ENCODE measurements at regions not wholly inside any gene's neighbourhood (a gene's known extent, or its start where the extent isn't known, plus 50 kb on each side); places are given as distances from the start of the nearest gene placed in this dataset.
A peak's percentile ranks its signal among the peaks of the same experiment; 100 is the strongest.

DNA sequence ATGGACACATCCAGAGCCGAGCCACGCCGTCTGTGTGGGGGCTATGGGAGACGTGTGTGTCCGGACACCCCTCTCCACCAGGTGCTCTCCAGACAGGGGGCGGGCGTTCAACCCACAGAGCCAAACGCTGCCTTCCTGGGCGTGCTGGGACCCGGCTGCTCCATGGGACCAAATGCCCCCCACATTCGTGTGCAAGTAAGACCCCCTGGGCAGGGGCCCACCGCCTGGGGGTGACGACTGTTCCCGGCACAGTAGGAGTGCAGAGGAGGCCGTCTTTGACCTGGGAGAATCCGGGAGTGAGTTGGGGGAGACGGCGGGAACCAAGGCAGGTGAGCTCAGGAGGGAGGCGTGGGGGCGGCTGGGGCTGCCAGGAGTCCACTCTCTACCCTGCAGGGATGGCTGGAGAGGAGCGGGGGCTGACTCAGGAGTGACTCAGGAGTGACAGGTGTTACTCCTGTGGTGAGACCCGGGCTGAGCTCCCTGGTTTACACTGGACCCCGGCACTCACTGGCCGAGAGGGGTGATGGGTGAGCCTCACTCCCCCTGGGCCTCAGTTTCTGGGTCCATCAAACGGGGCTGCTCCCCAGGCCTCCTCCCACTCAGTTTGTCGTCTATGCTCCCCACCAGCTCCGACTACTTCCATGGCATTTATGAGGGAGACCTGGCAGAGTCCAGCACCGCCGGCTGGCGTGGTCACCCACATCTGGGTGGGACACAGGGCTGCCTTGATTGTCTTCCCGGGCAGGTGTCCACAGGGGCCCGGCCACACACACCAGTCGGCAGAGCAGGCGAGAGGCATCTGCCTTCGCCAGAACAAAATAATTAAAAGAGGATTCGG lies 95.0 kb downstream of the MICALL2 start:
- H3K36me3 Mint-ChIP-seq: no peaks in the 10 kb centered on the region
- no peaks in the 10 kb centered on the region for H3K4me1 Mint-ChIP-seq (ENCODE audit: low read depth)
- no peak overlapping the region for H3K27ac Mint-ChIP-seq
- H3K27me3 Mint-ChIP-seq: peaks cover 19% of the 10 kb centered on the region
- no peak overlapping the region for H3K4me3 Mint-ChIP-seq
- H3K9me3 Mint-ChIP-seq (ENCODE audit: low read depth): no peaks in the 10 kb centered on the region

DNA sequence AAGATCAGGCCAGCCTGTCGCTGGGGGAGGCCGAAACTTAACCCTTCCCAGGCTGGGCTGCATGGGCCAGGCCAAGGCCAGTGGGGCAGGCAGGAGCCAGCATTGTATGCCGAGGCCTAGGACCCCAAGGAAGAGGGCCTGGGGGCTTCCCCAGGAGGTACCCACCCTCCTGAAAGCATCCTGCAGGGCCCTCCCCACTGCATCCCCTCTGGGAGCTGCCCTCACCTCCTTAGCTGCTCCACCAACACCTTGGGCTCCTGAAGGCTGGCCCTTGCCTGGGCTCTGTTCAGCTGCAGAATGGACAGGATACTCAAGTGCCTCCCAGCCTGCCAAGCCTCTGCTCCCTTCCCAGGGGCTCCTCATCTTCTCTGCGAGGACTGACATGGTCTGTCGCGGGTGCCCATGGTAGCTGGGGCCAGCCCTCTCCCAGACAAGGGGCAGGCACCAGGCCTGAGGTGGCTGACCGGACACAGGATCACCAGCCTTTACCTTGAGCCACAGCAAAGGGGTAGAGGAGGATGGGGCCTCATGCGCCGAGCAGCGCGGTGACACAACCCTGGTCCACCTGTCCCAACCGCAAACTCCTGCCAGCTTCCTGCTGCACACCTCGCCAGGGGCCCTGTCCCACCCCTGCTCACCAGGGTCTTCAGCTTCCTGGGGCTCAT lies 94.2 kb downstream of the MICALL2 start:
- H3K27me3 Mint-ChIP-seq: peaks cover 21% of the 10 kb centered on the region
- no peaks in the 10 kb centered on the region for H3K36me3 Mint-ChIP-seq
- no peak overlapping the region for H3K4me3 Mint-ChIP-seq

DNA sequence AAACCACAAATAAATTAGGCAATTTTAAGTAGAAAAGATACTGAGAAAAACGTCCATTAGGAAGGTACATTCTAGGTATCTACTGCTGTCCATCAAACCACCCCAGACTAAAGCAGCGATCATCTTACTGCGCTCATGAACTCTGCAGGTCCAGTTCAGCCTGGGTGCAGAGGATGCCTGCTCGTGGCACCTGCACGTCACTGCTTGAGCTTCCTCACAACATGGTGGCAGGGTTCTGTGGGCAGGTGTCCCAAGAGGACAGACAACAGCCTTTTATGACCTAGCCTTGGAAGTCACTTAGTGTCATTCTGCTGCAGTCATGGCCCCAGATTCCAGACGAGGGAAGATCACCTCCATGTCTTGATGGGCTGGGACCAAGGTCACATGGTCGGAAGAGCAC lies 93.4 kb downstream of the MICALL2 start:
- Mint-ChIP-seq H3K27me3 (peaks cover 21% of the 10 kb centered on the region), H3K4me1 (ENCODE audit: low read depth) (no peaks in the 10 kb centered on the region), H3K4me3 (no peak overlapping the region), H3K27ac (no peak overlapping the region), H3K36me3 (no peaks in the 10 kb centered on the region), H3K9me3 (ENCODE audit: low read depth) (no peaks in the 10 kb centered on the region)

More for the DNA sequence above, 94.2 kb downstream of the MICALL2 start:
- Mint-ChIP-seq H3K27ac (no peak overlapping the region), H3K4me1 (ENCODE audit: low read depth) (no peaks in the 10 kb centered on the region), H3K9me3 (ENCODE audit: low read depth) (no peaks in the 10 kb centered on the region)

DNA sequence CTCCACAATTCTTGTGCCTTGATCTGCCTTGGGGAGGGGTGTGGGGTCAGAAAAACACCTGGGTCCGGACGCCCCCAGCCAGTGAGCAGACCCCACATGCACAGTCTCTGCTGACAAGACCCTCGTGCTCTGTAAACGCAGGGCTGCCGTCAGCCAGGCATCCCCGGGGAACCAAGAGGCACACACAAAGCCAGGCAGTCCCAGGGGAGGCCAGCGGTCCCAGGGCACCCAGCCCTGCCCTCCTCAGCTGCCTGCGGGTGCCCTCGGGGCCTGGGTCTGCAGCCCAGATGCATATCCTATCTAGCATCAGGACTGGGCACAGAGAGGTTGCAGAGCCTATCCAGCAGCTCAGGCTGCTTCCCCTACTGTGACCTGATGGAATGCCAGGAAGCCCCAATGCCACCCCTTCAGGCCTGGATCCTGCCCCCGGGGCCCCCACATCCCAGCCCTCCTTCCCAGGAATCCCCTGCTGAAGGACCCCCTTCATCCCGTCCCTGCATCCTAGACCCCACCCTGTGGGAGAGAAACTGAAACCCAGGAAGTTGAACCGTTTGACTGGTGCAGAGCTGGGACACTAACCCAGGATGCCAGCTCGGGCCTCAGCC lies 92.4 kb downstream of the MICALL2 start:
- Mint-ChIP-seq H3K9me3 (ENCODE audit: low read depth) (no peaks in the 10 kb centered on the region), H3K4me1 (ENCODE audit: low read depth) (no peaks in the 10 kb centered on the region), H3K4me3 (no peak overlapping the region), H3K27ac (peak overlapping the region; percentile 2), H3K36me3 (no peaks in the 10 kb centered on the region), H3K27me3 (peaks cover 21% of the 10 kb centered on the region)

DNA sequence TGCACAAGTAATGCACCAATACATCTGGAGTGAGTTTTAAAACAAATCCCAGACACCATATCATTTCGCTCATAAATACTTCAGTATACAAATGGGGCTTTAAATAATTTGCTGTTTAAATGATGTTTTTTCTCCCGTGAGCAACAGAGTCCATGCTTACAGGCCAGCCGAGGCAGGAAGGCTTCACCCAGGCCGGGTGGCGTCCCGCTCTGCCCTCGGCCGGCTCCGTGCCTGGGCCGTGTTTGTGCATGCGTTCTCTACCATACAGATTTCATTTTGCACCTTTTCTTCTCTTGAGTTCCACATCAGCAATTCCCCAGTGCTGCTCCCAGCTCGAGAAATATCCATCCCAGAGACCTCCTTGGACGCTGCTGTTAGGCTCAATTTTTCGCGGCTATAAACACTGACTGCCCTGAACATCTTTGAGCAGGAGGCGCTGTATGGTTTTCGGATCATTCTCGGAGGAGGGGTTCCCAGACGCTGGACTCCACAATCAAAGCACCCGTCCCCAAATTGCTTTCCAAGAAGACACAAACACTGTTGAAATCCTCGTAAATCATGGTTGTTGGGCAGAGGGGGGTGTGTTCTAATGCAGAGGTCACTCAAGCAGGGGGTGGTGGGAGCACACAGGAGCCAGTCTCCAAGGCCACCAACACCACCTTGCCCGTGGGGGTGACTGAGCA lies 91.6 kb downstream of the MICALL2 start:
- H3K4me1 Mint-ChIP-seq (ENCODE audit: low read depth): no peaks in the 10 kb centered on the region
- peak overlapping the region; percentile 2 for H3K27ac Mint-ChIP-seq
- peaks cover 21% of the 10 kb centered on the region for H3K27me3 Mint-ChIP-seq
- H3K4me3 Mint-ChIP-seq: peak overlapping the region; percentile 46
- no peaks in the 10 kb centered on the region for H3K9me3 Mint-ChIP-seq (ENCODE audit: low read depth)
- no peaks in the 10 kb centered on the region for H3K36me3 Mint-ChIP-seq

DNA sequence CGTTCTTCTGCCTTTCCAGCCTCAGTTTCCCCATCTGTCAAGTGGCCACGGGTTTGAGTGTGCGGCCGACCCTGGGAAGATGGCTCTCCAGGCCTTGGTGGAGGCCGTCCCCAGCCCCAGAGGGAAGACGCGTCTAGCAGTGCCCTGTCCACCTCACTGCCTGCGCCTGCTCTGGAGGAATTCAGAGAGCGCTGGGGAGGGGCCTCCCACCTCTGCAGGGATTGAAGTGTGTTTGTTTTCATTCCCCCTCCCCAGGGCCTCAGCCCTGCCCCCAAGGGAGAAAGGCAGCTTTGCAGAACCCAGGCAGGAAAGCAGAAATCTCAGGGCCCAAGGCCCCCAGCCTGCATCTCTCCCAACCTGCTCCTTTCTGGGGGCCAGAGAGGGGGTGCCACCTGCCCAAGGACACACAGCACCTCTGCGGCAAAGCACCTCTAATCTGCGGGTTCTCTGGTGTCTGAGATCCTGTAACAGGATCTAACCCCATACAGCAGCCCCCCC lies 91.0 kb downstream of the MICALL2 start:
- H3K4me3 Mint-ChIP-seq: no peak overlapping the region
- no peak overlapping the region for H3K27ac Mint-ChIP-seq
- no peaks in the 10 kb centered on the region for H3K4me1 Mint-ChIP-seq (ENCODE audit: low read depth)
- H3K36me3 Mint-ChIP-seq: no peaks in the 10 kb centered on the region
- no peaks in the 10 kb centered on the region for H3K9me3 Mint-ChIP-seq (ENCODE audit: low read depth)
- peaks cover 24% of the 10 kb centered on the region for H3K27me3 Mint-ChIP-seq

DNA sequence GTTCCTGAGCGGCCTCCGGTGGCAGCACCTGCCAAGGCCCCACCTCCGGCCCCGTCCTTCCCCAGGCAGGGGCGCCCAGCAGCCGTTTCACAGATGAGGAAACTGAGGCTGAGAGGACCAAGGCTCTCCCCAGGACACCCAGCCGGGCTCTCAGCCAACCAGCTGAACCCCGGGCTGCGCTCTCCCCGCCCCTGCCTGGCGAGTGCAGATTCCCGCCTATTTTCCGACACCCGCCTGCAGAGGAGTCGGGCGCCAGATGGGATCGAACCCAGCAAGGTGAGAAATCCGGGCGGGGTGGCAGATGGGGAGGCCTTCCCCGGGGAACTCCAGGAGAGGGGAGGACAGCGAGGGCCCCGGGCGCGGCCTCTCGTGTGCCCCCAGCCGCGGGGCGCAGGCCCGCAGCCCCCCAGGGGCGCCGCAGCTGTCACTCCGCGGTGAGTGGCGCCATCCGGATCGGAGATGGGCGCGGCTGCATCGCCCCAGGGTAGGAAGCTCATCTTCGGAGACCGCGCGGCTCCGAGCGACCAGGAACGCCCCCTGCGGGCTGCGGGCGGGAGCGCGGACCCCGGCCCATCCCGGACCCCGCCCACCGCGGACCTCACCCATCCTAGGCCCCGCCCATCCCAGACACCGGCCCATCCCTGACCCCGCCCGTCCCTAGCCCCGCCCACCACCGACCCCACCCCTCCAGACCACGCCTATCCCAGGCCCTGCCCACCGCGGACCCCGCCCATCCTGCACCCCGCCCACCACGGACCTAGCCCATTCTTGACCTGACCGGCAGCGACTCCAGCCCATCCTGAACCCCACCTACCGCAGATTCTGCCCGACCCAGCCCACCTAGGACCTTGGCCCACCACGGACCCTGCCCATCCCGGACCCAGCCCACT lies 90.3 kb downstream of the MICALL2 start:
- Mint-ChIP-seq H3K27ac (no peak overlapping the region), H3K27me3 (peaks cover 25% of the 10 kb centered on the region), H3K9me3 (ENCODE audit: low read depth) (no peaks in the 10 kb centered on the region), H3K4me1 (ENCODE audit: low read depth) (no peaks in the 10 kb centered on the region), H3K4me3 (no peak overlapping the region), H3K36me3 (no peaks in the 10 kb centered on the region)

DNA sequence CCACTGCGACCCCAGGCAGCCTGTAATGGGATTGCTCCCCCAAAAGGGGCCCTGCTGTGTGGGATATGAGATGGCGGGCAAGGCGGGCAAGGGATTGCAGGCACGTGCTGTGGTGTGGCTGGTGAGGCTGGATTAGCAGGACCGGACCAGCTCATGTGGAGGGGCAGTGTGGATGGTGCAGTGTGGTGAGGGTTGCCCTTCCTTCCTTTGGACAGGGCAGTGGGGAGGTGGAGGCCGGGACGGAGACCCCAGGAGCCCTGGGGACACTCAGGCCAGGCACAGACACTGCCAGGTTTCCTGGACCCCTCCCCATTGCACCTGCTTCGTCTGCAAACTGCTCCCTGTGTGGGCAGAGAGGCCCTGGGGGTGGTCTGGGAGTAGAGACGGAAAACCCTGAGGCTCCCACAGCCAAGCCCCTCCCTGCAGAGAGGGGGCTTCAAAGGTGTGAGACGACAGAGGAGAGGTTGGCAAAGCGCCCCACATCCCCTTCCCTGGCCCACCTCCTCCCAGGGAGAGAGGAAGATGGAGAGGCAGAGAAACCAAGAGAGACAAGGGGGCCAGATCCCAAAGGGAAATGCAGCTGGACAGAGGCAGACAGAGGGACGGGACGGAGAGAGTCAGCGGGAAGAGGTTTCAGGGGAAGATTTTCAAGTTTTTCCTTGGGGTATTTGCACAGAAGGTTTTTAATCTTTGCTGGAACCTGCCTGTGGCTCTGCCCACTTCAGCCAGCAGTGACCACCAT lies 89.2 kb downstream of the MICALL2 start:
- peaks cover 25% of the 10 kb centered on the region for H3K27me3 Mint-ChIP-seq
- H3K4me3 Mint-ChIP-seq: no peak overlapping the region
- H3K36me3 Mint-ChIP-seq: no peaks in the 10 kb centered on the region
- no peaks in the 10 kb centered on the region for H3K4me1 Mint-ChIP-seq (ENCODE audit: low read depth)
- no peaks in the 10 kb centered on the region for H3K9me3 Mint-ChIP-seq (ENCODE audit: low read depth)
- H3K27ac Mint-ChIP-seq: no peak overlapping the region

DNA sequence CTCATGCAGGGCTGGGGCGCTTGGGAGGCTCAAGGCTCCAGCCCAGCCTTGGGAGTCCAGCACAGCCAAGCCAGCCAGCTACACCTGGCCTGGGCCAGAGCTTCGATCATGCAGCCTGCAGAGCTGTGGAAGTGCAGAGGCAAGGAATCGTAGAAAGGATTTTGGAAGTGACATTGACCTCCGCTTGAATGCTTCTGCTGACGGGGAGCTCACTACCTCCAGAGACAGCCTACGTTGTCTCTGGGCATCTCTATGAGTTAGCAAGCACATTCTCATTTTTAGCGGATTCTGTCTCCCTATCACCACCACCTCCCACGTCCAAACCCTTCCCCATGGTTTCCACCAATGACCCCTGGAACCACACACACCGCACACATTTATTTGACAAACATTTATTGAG lies 88.5 kb downstream of the MICALL2 start:
- Mint-ChIP-seq H3K27me3 (peaks cover 21% of the 10 kb centered on the region), H3K9me3 (ENCODE audit: low read depth) (no peaks in the 10 kb centered on the region), H3K27ac (no peak overlapping the region), H3K4me3 (no peak overlapping the region), H3K36me3 (no peaks in the 10 kb centered on the region), H3K4me1 (ENCODE audit: low read depth) (no peaks in the 10 kb centered on the region)

DNA sequence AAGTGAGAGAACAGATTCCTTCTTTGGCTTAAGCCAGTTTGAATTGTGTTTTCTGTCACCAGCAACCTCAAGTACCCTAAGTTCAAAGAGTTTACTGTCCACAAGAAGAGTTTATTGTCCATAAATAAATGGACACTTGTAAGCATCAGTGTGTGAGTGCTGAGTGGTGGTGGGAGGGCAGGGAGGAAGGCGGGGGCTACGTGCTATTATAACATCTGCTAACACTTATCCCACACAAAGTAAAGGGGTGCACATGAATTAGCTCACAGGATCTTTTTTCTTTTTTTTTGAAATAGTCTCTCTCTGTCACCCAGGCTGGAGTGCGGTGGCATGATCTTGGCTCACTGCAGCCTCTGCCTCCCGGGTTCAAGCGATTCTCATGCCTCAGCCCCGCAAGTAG lies 87.2 kb downstream of the MICALL2 start:
- no peak overlapping the region for H3K4me3 Mint-ChIP-seq
- no peak overlapping the region for H3K27ac Mint-ChIP-seq
- H3K36me3 Mint-ChIP-seq: no peaks in the 10 kb centered on the region
- H3K9me3 Mint-ChIP-seq (ENCODE audit: low read depth): no peaks in the 10 kb centered on the region
- no peaks in the 10 kb centered on the region for H3K4me1 Mint-ChIP-seq (ENCODE audit: low read depth)
- peaks cover 18% of the 10 kb centered on the region for H3K27me3 Mint-ChIP-seq

DNA sequence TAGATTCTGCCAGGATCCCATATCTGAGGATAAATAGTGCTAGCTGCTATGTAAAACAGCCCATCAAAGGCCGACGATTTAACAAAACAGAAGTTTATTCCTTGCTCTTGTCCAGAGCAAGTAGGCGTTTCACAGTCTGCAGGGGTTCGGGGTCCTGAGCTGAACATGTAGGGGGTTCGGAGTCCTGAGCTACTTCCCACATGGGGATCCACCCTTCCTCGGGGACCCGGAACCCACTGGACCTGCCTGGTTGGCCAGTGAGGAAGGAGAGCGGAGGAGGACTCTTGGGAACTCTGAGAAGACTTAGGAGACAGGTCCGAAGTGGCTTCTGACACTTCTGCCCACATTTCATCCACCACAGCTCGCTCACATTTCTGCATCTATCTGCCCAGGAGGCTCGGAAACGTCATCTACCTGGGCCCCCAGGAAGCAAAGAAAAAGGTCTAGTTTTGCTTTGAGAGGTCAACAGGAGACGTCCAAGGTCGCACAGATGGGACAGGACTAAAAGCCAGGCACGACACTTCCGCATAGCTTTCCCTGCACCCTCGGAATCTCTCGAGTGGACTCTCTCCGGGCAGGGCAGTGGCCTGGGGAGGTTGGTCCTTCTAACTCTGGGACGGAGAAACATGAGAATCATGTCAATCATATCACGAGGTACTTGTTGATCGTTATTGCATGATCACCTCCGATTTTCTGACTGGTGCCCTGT lies 86.4 kb downstream of the MICALL2 start:
- H3K4me1 Mint-ChIP-seq (ENCODE audit: low read depth): no peaks in the 10 kb centered on the region
- no peaks in the 10 kb centered on the region for H3K9me3 Mint-ChIP-seq (ENCODE audit: low read depth)
- peaks cover 13% of the 10 kb centered on the region for H3K27me3 Mint-ChIP-seq
- H3K27ac Mint-ChIP-seq: no peak overlapping the region
- no peaks in the 10 kb centered on the region for H3K36me3 Mint-ChIP-seq
- no peak overlapping the region for H3K4me3 Mint-ChIP-seq

DNA sequence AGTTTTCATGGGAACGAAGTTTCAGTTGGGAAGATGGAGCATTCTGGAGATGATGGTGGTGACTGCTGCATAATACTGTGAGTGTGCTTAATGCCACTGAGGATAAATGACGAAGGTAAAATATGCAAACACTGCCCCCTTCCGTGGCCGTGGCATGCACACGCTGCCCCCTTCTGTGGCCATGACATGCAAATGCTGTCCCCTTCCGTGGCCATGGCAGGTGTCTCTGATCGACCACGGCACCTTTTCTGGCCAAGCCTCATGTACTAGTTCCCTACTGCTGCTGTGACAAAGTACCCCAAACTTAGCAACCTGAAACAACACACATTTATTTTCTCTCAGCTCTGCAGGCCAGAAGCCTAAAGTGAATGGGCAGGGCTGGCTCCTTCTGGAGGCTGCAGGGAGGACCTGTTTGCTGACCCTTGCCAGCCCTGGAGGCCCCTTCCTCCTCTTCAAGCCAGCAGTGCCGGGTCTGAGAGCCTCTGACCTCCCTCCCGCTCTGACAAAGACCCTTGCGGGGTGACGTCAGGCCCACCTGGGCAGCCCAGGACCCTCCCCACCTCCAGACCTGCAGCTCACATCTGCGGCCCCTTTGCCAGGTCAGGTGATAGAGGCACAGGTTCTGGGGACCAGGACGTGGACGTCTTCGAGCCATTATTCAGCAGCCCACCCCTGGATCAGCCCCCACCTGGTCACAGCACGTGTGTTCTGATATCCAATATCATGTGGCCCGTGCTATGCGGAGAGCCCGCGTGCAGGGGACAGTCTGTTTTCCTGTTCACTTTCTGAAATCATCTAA lies 82.0 kb downstream of the MICALL2 start:
- Mint-ChIP-seq H3K27ac (no peak overlapping the region), H3K4me3 (no peak overlapping the region), H3K4me1 (ENCODE audit: low read depth) (no peaks in the 10 kb centered on the region), H3K36me3 (no peaks in the 10 kb centered on the region), H3K27me3 (peaks cover 9% of the 10 kb centered on the region), H3K9me3 (ENCODE audit: low read depth) (no peaks in the 10 kb centered on the region)

Data from activated naive CD8-positive, alpha-beta T cell (primary cell).